ENCODE measurements at regions not wholly inside any gene's neighbourhood (a gene's known extent, or its start where the extent isn't known, plus 50 kb on each side); places are given as distances from the start of the nearest gene placed in this dataset.

- TF ChIP-seq CTCF (IDR thresholded peaks at IDR 0.05) (no peak), POLR2A (IDR thresholded peaks at IDR 0.05) (no peak)
These were observed 470.8 kb downstream of the SLC16A7 start for GRCh38 chr12:60066655-60067054.
